ENCODE measurements at regions not wholly inside any gene's neighbourhood (a gene's known extent, or its start where the extent isn't known, plus 50 kb on each side); places are given as distances from the start of the nearest gene placed in this dataset.

DNA sequence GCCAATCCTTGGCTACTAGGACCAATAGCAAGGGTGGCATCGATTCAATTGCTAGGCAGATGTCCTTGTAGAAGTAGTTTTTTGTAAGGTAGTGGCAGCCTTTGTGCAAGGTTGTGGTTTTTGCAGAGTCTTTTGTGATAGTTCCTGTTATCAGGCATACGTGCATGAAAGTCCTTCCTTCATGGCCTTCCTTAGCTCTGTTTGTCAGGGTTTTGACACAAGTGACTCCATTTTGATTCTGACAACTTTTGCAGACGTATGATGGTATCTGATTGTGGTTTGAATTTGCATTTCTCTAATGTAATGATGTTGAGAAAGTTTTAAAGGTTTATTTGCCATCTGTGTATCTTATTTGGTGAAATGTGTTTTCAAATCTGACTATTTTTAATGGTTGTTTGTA is 71.8 kb upstream of the SYPL1 start:
- Histone ChIP-seq H3K27me3 (no peaks in the 10 kb centered on the region), H3K27ac (no peak overlapping the region), H3K9me3 (no peaks in the 10 kb centered on the region), H3K36me3 (no peaks in the 10 kb centered on the region), H3K4me3 (no peak overlapping the region), H3K4me1 (peaks cover 1 to 4% of the 10 kb centered on the region in 2 donors)
- DNase-seq (no peak), ATAC-seq (no peak)
- intact Hi-C loops (cut with DNase I), result no loop called here
- TF ChIP-seq, protein P1, sequence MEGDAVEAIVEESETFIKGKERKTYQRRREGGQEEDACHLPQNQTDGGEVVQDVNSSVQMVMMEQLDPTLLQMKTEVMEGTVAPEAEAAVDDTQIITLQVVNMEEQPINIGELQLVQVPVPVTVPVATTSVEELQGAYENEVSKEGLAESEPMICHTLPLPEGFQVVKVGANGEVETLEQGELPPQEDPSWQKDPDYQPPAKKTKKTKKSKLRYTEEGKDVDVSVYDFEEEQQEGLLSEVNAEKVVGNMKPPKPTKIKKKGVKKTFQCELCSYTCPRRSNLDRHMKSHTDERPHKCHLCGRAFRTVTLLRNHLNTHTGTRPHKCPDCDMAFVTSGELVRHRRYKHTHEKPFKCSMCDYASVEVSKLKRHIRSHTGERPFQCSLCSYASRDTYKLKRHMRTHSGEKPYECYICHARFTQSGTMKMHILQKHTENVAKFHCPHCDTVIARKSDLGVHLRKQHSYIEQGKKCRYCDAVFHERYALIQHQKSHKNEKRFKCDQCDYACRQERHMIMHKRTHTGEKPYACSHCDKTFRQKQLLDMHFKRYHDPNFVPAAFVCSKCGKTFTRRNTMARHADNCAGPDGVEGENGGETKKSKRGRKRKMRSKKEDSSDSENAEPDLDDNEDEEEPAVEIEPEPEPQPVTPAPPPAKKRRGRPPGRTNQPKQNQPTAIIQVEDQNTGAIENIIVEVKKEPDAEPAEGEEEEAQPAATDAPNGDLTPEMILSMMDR (IDR thresholded peaks at IDR 0.05), result no peak

DNA sequence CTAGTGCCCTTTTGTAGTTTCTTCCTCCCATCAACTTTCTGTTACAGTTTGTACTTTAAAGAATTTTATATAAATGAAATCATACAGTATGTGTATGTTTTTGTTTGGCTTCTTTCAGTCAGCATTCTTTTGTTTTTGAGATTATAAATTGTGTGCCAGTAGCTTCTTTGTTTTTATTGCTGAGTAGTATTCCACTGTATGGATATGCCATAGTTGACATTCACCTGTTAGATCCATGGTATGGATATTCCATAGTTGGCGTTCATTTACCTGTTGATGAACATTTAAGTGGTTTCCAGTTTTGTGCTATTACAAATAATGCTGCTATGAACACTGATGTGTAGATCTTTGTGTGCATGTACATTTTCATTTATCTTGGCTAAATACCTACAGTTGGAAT is 70.8 kb upstream of the SYPL1 start:
- Histone ChIP-seq H3K9me3 (no peaks in the 10 kb centered on the region), H3K4me1 (peaks cover 4 to 6% of the 10 kb centered on the region in 2 donors), H3K4me3 (no peak overlapping the region), H3K27me3 (no peaks in the 10 kb centered on the region), H3K27ac (no peak overlapping the region), H3K36me3 (no peaks in the 10 kb centered on the region)
- DNase-seq (no peak), ATAC-seq (no peak)
- TF ChIP-seq, protein P1 (IDR thresholded peaks at IDR 0.05), result no peak
- intact Hi-C loops (cut with DNase I), result no loop called here

DNA sequence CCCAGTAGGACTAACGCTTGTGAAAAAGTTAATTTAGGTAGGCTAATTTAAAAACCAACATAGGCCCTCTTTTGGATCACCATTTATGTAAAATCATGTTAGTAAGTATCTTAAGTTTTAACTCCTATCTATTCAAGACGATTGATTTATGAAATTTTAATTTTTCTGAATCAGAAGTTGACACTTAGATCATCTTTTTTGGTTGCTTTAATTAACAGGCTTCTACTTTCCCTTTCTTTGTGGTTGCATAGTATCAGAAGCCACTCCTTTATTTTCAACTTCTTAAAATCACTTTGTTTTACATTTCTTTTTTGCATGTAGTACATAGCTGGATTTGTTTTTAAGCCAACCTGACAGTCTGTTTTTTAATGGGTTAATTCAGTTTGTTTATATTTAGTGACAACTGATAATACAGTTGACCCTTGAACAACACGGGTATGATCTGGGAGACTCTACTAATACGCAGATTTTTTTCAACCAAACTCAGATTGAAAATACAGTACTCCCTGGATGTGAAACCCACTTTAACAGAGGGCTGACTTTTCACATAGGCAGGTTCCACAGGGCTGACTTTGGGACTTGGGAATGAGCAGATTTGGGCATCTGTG is 69.7 kb upstream of the SYPL1 start:
- DNase-seq (no peak), ATAC-seq (no peak)
- H3K4me1 ChIP-seq, result peaks cover 11 to 12% of the 10 kb centered on the region in 2 donors
- no peak overlapping the region for H3K4me3 ChIP-seq
- no peaks in the 10 kb centered on the region for H3K27me3 ChIP-seq
- H3K9me3 ChIP-seq, result no peaks in the 10 kb centered on the region
- no peaks in the 10 kb centered on the region for H3K36me3 ChIP-seq
- no peak overlapping the region for H3K27ac ChIP-seq
- TF ChIP-seq, protein P1 (IDR thresholded peaks at IDR 0.05), result no peak
- intact Hi-C loops (cut with DNase I), result no loop called here

DNA sequence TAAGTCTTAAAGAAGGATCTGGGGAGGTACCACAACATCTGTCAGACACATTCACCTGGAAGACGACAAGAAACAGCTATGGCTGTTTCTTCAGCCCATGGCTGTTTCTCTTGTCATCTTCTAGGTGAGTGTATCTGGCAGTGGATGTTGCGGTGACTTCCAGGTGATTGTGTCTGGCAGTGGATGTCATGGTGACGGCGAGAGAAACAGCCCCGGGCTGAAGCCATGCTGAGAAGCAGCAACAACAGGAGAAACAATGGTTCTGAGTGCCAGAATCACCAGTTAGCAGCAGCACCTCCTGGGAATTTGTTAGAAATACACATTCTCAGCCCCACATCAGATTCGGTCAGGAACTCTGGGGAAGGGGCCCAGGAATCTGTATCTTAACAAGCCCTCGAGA is 68.6 kb upstream of the SYPL1 start:
- no peak for ATAC-seq
- H3K27ac ChIP-seq, result no peak overlapping the region
- no peak overlapping the region for H3K4me3 ChIP-seq
- no peaks in the 10 kb centered on the region for H3K36me3 ChIP-seq
- TF ChIP-seq, protein P1 (IDR thresholded peaks at IDR 0.05), result no peak
- H3K9me3 ChIP-seq, result no peaks in the 10 kb centered on the region
- H3K4me1 ChIP-seq, result peaks cover 11 to 16% of the 10 kb centered on the region in 2 donors
- peaks cover 0 to 7% of the 10 kb centered on the region in 2 donors for H3K27me3 ChIP-seq
- no peak for DNase-seq
- intact Hi-C loops (cut with DNase I), result no loop called here

DNA sequence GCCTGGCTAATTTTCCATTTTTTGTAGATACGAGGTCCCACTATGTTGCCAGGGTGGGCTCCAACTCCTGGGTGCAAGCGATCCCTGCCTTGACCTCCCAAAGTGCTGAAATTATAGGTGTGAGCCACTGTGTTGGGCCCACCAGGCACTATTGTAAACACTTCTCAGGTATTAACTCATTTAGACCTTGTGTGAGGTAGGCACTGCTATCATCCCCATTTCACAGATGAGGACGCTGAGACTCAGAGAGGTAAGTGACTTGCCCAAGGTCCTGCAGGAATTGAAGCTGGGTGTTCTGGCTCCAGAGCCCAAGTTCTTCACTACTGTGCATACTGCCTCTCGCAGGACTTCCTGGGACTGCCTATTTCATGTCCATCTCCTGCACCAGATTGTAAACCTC is 67.1 kb upstream of the SYPL1 start:
- H3K27me3 ChIP-seq, result peaks cover 0 to 7% of the 10 kb centered on the region in 2 donors
- no peaks in the 10 kb centered on the region for H3K36me3 ChIP-seq
- DNase-seq (no peak), ATAC-seq (no peak)
- intact Hi-C loops (cut with DNase I), result loop anchor here (5.0 to 10.0 kb wide), 2 partner anchors 286 to 558 kb away; no protein-coding TSS in a partner anchor
- TF ChIP-seq, protein P1 (IDR thresholded peaks at IDR 0.05), result no peak
- H3K4me1 ChIP-seq, result peaks cover 11 to 16% of the 10 kb centered on the region in 2 donors
- H3K9me3 ChIP-seq, result no peaks in the 10 kb centered on the region
- H3K4me3 ChIP-seq, result no peak overlapping the region
- H3K27ac ChIP-seq, result no peak overlapping the region
